Fibroblast of skin of left biceps (primary cell): ENCODE measurements at regions not wholly inside any gene's neighbourhood (a gene's known extent, or its start where the extent isn't known, plus 50 kb on each side); places are given as distances from the start of the nearest gene placed in this dataset.

Experiments
- DNase-seq, 2 experiments: peaks; one replicate each; pipeline ENCODE4 v3.0.0-alpha.2; 2013; ENCODE audit warnings: low read depth in 2 of 2

- no peak for DNase-seq
Observed at GRCh38 chr6:25038300-25038699, 102.5 kb upstream of the RIPOR2 start.

GRCh38 chr6:25038999-25039398 lies 103.2 kb upstream of the RIPOR2 start:
- DNase-seq = no peak

- no peak for DNase-seq
Observed at GRCh38 chr6:25041485-25042035, 105.8 kb upstream of the RIPOR2 start.

GRCh38 chr6:25042036-25042521 lies 106.3 kb upstream of the RIPOR2 start:
- no peak for DNase-seq

GRCh38 chr6:25042536-25042935 lies 106.8 kb upstream of the RIPOR2 start:
- DNase-seq = no peak

DNA sequence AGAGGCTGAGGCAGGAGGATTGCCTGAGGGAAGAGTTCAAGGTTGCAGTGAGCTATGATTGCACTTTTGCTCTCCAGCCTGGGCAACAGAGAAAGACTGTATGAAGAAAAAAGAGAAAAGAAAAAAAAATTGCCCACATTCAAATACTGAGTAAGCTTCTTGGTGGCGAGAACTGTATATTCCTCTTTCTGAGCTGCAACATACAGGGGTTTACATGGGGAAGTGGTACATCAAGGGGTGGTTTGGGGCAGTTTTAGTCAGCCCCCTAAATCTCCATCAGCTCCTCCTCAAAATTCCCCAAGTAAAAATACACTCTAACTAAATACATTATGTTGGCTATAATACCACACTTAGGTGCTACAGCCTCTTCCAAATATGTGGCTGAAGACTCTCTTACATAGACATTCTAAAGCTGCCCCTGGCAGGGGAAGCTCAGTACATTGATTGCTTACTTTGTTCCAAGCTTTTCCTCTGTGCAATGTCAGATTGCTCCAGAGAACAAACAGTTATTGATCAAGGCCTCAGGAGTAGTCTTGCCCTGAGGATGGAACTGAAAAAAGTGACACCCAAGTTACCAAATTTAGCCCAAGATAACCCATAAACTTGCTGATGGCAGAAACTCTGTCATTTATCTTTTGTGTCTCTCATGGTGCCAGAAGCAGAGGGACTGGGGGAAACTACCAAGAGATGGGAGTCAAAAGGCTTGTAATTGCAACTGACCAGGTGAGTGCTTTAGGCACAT lies 107.4 kb upstream of the RIPOR2 start:
- DNase-seq = no peak

DNA sequence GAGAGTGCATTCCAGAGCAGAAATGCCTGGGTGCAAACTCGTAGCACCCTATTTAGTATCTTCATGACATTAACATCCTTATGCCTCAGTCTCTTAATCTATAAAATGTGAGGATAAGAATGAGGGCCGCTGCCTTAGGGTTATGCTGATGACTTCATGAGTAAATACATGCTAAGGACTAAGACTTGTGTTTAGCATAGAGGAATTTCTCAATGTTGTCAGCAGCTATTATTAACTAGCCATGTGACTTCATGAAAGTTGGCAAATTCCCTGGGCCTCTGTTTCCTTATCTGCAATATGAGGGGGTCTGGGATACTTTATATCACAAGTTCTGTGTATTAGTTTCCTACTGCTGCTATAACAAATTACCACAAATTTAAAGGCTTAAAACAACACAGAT lies 108.1 kb upstream of the RIPOR2 start:
- no peak for DNase-seq

GRCh38 chr6:25046942-25047341 lies 111.2 kb upstream of the RIPOR2 start:
- no peak for DNase-seq

- DNase-seq = peak; percentile 78
Observed at GRCh38 chr6:25050356-25050755, 114.6 kb upstream of the RIPOR2 start.

GRCh38 chr6:25051083-25051482 lies 115.3 kb upstream of the RIPOR2 start:
- DNase-seq = no peak

- no peak for DNase-seq
Observed at GRCh38 chr6:25052181-25052580, 116.4 kb upstream of the RIPOR2 start.

GRCh38 chr6:25053875-25054371 lies 118.2 kb upstream of the RIPOR2 start:
- peak; percentile 51 to 66 for DNase-seq

DNA sequence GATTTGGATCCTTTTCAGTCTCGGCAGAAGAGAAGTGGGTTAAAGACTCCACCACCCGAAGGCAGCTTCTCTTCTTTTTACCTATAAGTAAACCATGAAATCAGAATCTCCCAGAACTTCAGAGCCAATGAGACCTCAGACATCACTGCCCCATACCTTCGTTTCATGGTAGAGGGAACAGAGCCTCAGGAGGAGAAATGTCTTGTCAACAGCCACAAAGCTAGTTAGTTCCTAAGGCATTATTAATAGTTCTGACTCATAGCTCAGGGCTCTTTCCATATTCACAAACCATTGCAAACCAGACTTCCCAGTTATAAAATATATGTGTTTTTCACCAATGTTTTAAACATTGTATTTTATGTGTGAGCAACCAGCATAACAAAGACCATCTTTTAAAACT lies 118.7 kb upstream of the RIPOR2 start:
- DNase-seq = peak in 1 of 2 experiments; percentile 35

- no peak for DNase-seq
Observed at GRCh38 chr6:25056130-25056529, 120.4 kb upstream of the RIPOR2 start.

DNA sequence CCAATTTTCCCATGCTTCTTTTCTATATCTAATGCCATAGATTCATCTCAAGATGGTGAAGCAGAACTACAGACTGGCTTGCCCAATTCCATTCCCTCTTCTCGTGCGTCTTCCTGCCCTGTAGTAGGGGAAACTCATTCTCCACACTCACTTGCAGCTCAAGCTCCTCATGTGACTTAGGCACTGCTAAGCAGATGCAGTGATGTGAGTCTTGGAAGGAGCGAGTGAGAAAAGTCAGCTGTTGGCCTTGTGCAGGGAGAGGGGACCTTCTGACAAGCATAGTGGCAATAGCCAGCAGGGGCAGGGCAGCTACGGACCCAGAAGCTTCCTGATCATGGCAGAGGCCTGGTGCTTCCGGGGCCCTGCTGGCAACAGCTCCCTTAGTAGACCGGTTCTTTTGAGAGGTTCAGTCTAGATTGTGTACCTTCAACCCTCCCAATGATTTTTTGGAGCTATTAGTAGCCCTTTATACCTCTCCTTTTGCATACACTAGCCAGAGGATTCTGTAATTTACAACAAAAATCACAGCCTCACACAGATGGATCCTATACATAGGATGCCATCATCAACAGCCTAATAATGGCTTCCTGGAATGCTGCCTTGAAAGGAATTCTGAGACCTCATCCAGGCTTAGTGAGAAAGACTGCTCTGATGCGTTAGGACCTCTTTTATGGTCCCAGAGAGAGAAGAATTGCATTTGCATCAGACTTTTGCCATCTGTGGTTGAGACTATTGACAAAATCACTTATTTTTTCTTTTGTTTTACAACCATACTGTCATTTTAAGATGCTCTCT lies 121.5 kb upstream of the RIPOR2 start:
- peak; percentile 36 to 44 for DNase-seq

DNA sequence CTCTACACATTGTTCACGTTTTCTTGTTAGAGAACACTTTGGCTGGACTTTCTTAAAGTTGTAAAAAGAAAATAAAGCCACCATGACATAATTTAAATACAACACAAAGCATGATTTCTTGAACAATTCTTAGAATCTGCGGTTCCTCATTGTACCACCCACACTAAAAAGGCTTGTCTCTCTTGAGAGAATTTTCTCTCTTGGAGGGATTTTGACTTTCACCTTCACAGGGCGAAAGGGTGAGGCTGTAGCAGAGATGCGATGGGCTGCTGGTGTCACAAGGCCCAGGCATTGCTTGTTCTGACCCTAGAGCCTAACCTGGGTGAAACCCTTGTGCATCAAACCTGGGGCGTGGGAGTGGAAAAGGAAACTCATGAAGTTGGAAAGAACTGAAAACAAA lies 122.7 kb upstream of the RIPOR2 start:
- DNase-seq = no peak

- DNase-seq = no peak
Observed at GRCh38 chr6:25058941-25059340, 123.2 kb upstream of the RIPOR2 start.

GRCh38 chr6:25060522-25060921 lies 124.8 kb upstream of the RIPOR2 start:
- DNase-seq = no peak

- DNase-seq = peak; percentile 52 to 62
Observed at GRCh38 chr6:25061289-25061936, 125.7 kb upstream of the RIPOR2 start.

GRCh38 chr6:25062070-25062811 lies 126.5 kb upstream of the RIPOR2 start:
- DNase-seq = no peak

GRCh38 chr6:25064006-25064405 lies 128.2 kb upstream of the RIPOR2 start:
- DNase-seq = no peak
